Effector memory CD4-positive, alpha-beta T cell (primary cell): ENCODE measurements at regions not wholly inside any gene's neighbourhood (a gene's known extent, or its start where the extent isn't known, plus 50 kb on each side); places are given as distances from the start of the nearest gene placed in this dataset.

Source experiments
- DNase-seq, 3 donors: peaks; one replicate each; pipeline ENCODE4 v3.0.0-alpha.2; 2020
- H3K27ac ChIP-seq: 2 replicates; pipeline ENCODE4 v1.7.0; 2013; ENCODE audit warnings: mild to moderate bottlenecking, low read length, moderate library complexity; ENCODE audit not compliant: insufficient read depth, poor library complexity, severe bottlenecking
- H3K27me3 ChIP-seq: replicated peaks from 2 replicates; pipeline ENCODE4 v1.7.0; 2013; ENCODE audit warnings: mild to moderate bottlenecking, low read length; ENCODE audit not compliant: insufficient read depth, control insufficient read depth, poor library complexity, severe bottlenecking
- H3K36me3 ChIP-seq: 2 replicates; pipeline ENCODE4 v1.7.0; 2013; ENCODE audit warnings: mild to moderate bottlenecking, low read length, moderate library complexity; ENCODE audit not compliant: control insufficient read depth, insufficient read depth
- H3K4me1 ChIP-seq: 2 replicates; pipeline ENCODE4 v1.7.0; 2013; ENCODE audit warnings: low read length, mild to moderate bottlenecking; ENCODE audit not compliant: control insufficient read depth, insufficient read depth, poor library complexity, severe bottlenecking
- H3K4me3 ChIP-seq: 2 replicates; pipeline ENCODE4 v1.7.0; 2013; ENCODE audit warnings: low read length, low read depth, mild to moderate bottlenecking; ENCODE audit not compliant: insufficient read depth, poor library complexity, severe bottlenecking
- H3K9me3 ChIP-seq: 2 replicates; pipeline ENCODE4 v1.7.0; 2013; ENCODE audit warnings: mild to moderate bottlenecking, low read length, moderate library complexity; ENCODE audit not compliant: control insufficient read depth

- no peaks in the 10 kb centered on the region for H3K9me3 ChIP-seq
- H3K4me3 ChIP-seq, result no peak overlapping the region
- H3K27me3 ChIP-seq, result no peaks in the 10 kb centered on the region
- DNase-seq, result no peak
- H3K4me1 ChIP-seq, result no peaks in the 10 kb centered on the region
- no peaks in the 10 kb centered on the region for H3K36me3 ChIP-seq
- no peak overlapping the region for H3K27ac ChIP-seq
Observed at GRCh38 chr6:16953446-16953845, 148.4 kb upstream of the STMND1 start.

DNA sequence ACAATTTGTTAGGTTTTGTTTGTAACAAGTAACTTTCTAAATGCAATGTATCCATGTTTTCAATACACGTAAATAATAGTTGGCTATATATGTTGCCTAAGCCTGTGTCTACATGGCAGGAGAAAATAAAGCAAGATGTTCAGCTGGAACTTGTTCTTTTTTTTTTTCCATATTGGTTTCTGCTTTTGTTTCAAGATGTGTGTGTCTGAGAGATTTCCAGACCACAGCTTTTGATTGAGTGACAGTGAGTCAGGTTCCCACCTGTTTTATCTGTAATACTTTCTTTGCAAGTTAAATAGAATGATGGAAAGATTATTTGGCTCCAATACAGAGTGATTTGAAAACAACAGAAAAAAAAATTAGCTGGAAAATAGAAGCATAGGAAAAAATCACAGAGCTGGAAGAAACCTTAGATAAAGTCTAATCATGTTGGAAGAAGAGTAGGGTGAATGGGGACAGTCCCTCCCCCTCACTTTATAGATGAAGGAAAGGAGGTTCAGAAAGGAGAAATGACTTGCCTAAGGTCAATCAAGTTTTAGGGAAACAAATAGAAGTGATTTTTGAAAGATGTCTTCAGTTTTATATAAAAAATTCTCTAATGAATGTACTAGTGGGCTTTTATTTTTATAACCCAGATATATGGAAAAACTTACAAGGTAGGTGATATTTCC is 150.9 kb upstream of the STMND1 start:
- no peak for DNase-seq
- Histone ChIP-seq H3K27ac (no peak overlapping the region), H3K4me1 (no peaks in the 10 kb centered on the region), H3K9me3 (no peaks in the 10 kb centered on the region), H3K36me3 (no peaks in the 10 kb centered on the region), H3K27me3 (no peaks in the 10 kb centered on the region), H3K4me3 (no peak overlapping the region)

DNA sequence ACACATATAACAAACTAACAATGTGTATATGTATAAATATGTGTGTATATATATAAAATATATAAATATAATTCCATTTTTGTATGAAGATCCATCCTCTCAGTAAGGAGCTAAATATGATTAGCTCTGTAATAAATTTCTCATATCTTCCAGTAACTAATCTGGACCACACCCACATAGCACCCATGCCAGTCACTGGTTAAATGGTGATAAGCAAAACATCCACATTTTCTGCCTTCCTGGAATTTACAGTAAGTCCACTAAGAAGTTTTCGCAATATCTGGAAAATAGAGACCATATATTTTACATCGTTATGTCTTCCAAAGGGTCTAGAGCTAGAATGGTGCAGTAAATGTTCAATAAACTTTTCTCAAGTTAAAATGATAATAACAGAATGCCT is 151.5 kb upstream of the STMND1 start:
- DNase-seq, result no peak
- Histone ChIP-seq H3K4me3 (no peak overlapping the region), H3K9me3 (no peaks in the 10 kb centered on the region), H3K4me1 (no peaks in the 10 kb centered on the region), H3K27ac (no peak overlapping the region), H3K27me3 (no peaks in the 10 kb centered on the region), H3K36me3 (no peaks in the 10 kb centered on the region)

GRCh38 chr6:16949716-16950115 is 152.1 kb upstream of the STMND1 start:
- Histone ChIP-seq H3K4me3 (no peak overlapping the region), H3K4me1 (no peaks in the 10 kb centered on the region), H3K36me3 (no peaks in the 10 kb centered on the region), H3K27me3 (no peaks in the 10 kb centered on the region), H3K9me3 (no peaks in the 10 kb centered on the region), H3K27ac (no peak overlapping the region)
- DNase-seq, result no peak

GRCh38 chr6:16948396-16948795 is 153.5 kb upstream of the STMND1 start:
- H3K9me3 ChIP-seq, result no peaks in the 10 kb centered on the region
- no peaks in the 10 kb centered on the region for H3K4me1 ChIP-seq
- H3K27me3 ChIP-seq, result no peaks in the 10 kb centered on the region
- no peak overlapping the region for H3K4me3 ChIP-seq
- H3K27ac ChIP-seq, result no peak overlapping the region
- no peaks in the 10 kb centered on the region for H3K36me3 ChIP-seq
- DNase-seq, result no peak

GRCh38 chr6:16947375-16948015 is 154.4 kb upstream of the STMND1 start:
- no peaks in the 10 kb centered on the region for H3K36me3 ChIP-seq
- H3K4me1 ChIP-seq, result no peaks in the 10 kb centered on the region
- no peak for DNase-seq
- H3K27me3 ChIP-seq, result no peaks in the 10 kb centered on the region
- no peak overlapping the region for H3K4me3 ChIP-seq
- H3K27ac ChIP-seq, result no peak overlapping the region
- no peaks in the 10 kb centered on the region for H3K9me3 ChIP-seq

- Histone ChIP-seq H3K27me3 (no peaks in the 10 kb centered on the region), H3K4me3 (no peak overlapping the region), H3K36me3 (no peaks in the 10 kb centered on the region), H3K9me3 (no peaks in the 10 kb centered on the region), H3K4me1 (no peaks in the 10 kb centered on the region), H3K27ac (no peak overlapping the region)
- DNase-seq, result no peak
Observed at GRCh38 chr6:16944596-16944995, 157.3 kb upstream of the STMND1 start.

DNA sequence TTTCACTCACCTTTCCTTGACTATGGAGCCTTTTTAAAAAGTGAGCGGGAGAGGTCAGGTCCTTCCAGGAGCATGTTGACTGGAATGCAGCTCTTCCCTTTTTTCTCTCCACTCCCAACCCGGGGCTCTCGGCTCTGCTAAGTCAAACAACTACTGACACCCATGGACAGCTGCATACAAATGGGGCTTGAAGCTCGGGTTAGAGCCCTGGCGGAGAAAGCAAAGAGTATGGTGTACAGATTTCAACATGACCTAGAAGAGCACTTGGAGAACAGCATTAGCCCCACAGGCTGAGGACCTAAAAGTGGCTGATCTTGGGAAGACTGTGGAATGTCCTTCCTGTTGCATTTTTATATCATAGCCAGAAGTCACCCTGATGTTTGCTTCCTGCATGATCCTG is 162.0 kb upstream of the STMND1 start:
- DNase-seq, result no peak
- no peak overlapping the region for H3K27ac ChIP-seq
- H3K27me3 ChIP-seq, result no peaks in the 10 kb centered on the region
- H3K4me3 ChIP-seq, result no peak overlapping the region
- no peaks in the 10 kb centered on the region for H3K4me1 ChIP-seq
- no peaks in the 10 kb centered on the region for H3K9me3 ChIP-seq
- H3K36me3 ChIP-seq, result no peaks in the 10 kb centered on the region

GRCh38 chr6:16939351-16939750 is 162.5 kb upstream of the STMND1 start:
- Histone ChIP-seq H3K4me3 (no peak overlapping the region), H3K9me3 (no peaks in the 10 kb centered on the region), H3K27me3 (no peaks in the 10 kb centered on the region), H3K27ac (no peak overlapping the region), H3K4me1 (no peaks in the 10 kb centered on the region), H3K36me3 (no peaks in the 10 kb centered on the region)
- DNase-seq, result no peak

- Histone ChIP-seq H3K27ac (no peak overlapping the region), H3K27me3 (no peaks in the 10 kb centered on the region), H3K4me1 (no peaks in the 10 kb centered on the region), H3K4me3 (no peak overlapping the region), H3K36me3 (no peaks in the 10 kb centered on the region), H3K9me3 (no peaks in the 10 kb centered on the region)
- DNase-seq, result no peak
Observed at GRCh38 chr6:16936893-16937292, 165.0 kb upstream of the STMND1 start.
